ENCODE measurements at regions not wholly inside any gene's neighbourhood (a gene's known extent, or its start where the extent isn't known, plus 50 kb on each side); places are given as distances from the start of the nearest gene placed in this dataset.

DNA sequence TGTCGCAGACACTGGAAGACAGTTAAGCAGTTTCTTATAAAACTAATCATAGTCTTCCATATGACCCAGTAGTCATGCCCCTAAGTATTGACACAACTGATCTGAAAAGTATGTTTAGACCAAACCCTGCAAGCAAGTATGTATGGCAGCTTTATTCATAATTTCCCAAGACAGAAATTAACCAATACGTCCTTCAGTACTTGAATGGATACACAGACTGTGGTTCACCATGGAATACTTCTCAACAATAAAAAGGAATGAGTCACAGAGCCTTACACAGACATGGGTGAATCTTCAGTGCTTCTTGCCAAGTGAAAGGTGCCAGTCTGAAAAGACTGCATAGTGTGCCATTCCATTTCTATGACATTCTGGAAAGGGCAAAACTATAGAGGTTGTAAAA, 50.2 kb upstream of the AKR1E2 start:
- FAIRE-seq (no peak), DNase-seq (ENCODE audit: low read depth, low spot score) (no peak)
- Histone ChIP-seq H3K4me3 (replicated peaks in 1 of 3; ENCODE audit: insufficient read depth in 1 of 3, low read depth in 1 of 3, low read length in 3 of 3) (no peak overlapping the region), H3K79me2 (ENCODE audit: control insufficient read depth, insufficient read depth, low read length) (peaks cover 8% of the 10 kb centered on the region), H4K20me1 (replicated peaks; ENCODE audit: control insufficient read depth, extremely low read depth, insufficient read depth, low read length) (no peaks in the 10 kb centered on the region), H3K9me1 (replicated peaks; ENCODE audit: control insufficient read depth, extremely low read depth, insufficient read depth, low read length) (no peaks in the 10 kb centered on the region), H3K4me1 (ENCODE audit: control insufficient read depth, extremely low read depth, insufficient read depth, low read length) (peaks cover 65% of the 10 kb centered on the region), H3K27ac (ENCODE audit: insufficient read depth, low read depth, low read length) (no peak overlapping the region), H3K27me3 (ENCODE audit: control insufficient read depth in 2 of 2, insufficient read depth in 2 of 2, low read length in 2 of 2) (no peaks in the 10 kb centered on the region), H3K9ac (replicated peaks; ENCODE audit: extremely low read depth, insufficient read depth, low read length) (no peak overlapping the region), H3K9me3 (replicated peaks; ENCODE audit: control insufficient read depth, insufficient read depth, low read length) (no peaks in the 10 kb centered on the region), H3K4me2 (ENCODE audit: insufficient read depth, low read length) (no peak overlapping the region), H3K36me3 (ENCODE audit: control insufficient read depth in 2 of 2, extremely low read depth in 1 of 2, insufficient read depth in 2 of 2, low read length in 2 of 2) (peaks cover 0 to 5% of the 10 kb centered on the region in 2 experiments), H2AFZ (ENCODE audit: low read depth, low read length) (no peak overlapping the region)
- CTCF ChIA-PET = interaction anchor here (1.5 kb wide), 1 partner anchor 39 kb away, joined by 5 read pairs; no protein-coding TSS in a partner anchor
- intact Hi-C loops (cut with micrococcal nuclease) = loop anchor here (10.0 kb wide), 1 partner anchor 1681 kb away; no protein-coding TSS in a partner anchor
- BruUV-seq (replicated peaks) = no TSS peak
- TF ChIP-seq CTCF (IDR thresholded peaks at IDR 0.05; ENCODE audit: extremely low read depth in 1 of 2, insufficient read depth in 1 of 2, low read depth in 1 of 2, low read length in 2 of 2) (no peak), MAX (IDR thresholded peaks at IDR 0.05; ENCODE audit: insufficient read depth, insufficient read length) (no peak), GATA2 (IDR thresholded peaks at IDR 0.05; ENCODE audit: insufficient read depth, insufficient read length, low read depth, low read length) (no peak), POLR2A (IDR thresholded peaks at IDR 0.05; ENCODE audit: low read depth, low read length) (no peak), JUN (IDR thresholded peaks at IDR 0.05; ENCODE audit: borderline replicate concordance, insufficient read depth, insufficient read length, low read depth) (no peak), POLR2AphosphoS5 (IDR thresholded peaks at IDR 0.05; ENCODE audit: insufficient read depth, low read depth, low read length) (no peak), FOS (IDR thresholded peaks at IDR 0.05; ENCODE audit: borderline replicate concordance, insufficient read depth, low read length) (no peak), MYC (IDR thresholded peaks at IDR 0.05; ENCODE audit: low read depth, low read length) (no peak), EZH2 (IDR thresholded peaks at IDR 0.05; ENCODE audit: borderline replicate concordance, low read depth, low read length, severe bottlenecking) (no peak)
- POLR2A ChIA-PET = no interaction called here
- dilution Hi-C loops (cut with MboI; ENCODE audit: extremely low pct_ligation_motif_present, low sequenced_read_pairs) = no loop called here
